HG03045 (cell line): ENCODE measurements at regions not wholly inside any gene's neighbourhood (a gene's known extent, or its start where the extent isn't known, plus 50 kb on each side); places are given as distances from the start of the nearest gene placed in this dataset.
"Not testable (repeated sequence)": the region's sequence is repeated elsewhere in the genome, so short reads cannot be mapped to it uniquely, and the experiment has no call there.

Source experiments
- ATAC-seq: cut with Tn5 transposase; IDR thresholded peaks from one replicate; pipeline ENCODE4 v1.9.1; 2021; ENCODE audit warnings: mild to moderate bottlenecking, moderate library complexity; ENCODE audit not compliant: unreplicated experiment

- no peak for ATAC-seq
Observed at GRCh38 chr13:66154354-66154753, 1075.8 kb downstream of the PCDH9 start.

- ATAC-seq, result no peak
Observed at GRCh38 chr13:66152596-66152995, 1077.5 kb downstream of the PCDH9 start.

GRCh38 chr13:66144357-66144756 is 1085.8 kb downstream of the PCDH9 start:
- not testable (repeated sequence) for ATAC-seq

- no peak for ATAC-seq
Observed at GRCh38 chr13:66139701-66140100, 1090.4 kb downstream of the PCDH9 start.

- ATAC-seq, result no peak
Observed at GRCh38 chr13:66139250-66139649, 1090.9 kb downstream of the PCDH9 start.

GRCh38 chr13:66138172-66138811 is 1091.8 kb downstream of the PCDH9 start:
- ATAC-seq, result peak; percentile 94

- peak; percentile 30 for ATAC-seq
Observed at GRCh38 chr13:66137384-66137783, 1092.8 kb downstream of the PCDH9 start.

- ATAC-seq, result peak; percentile 89
Observed at GRCh38 chr13:66128692-66129269, 1101.4 kb downstream of the PCDH9 start.

- ATAC-seq, result peak; percentile 28
Observed at GRCh38 chr13:66128201-66128600, 1101.9 kb downstream of the PCDH9 start.

- no peak for ATAC-seq
Observed at GRCh38 chr13:66117563-66117962, 1112.6 kb downstream of the PCDH9 start.

GRCh38 chr13:66113882-66114526 is 1116.1 kb downstream of the PCDH9 start:
- no peak for ATAC-seq

- no peak for ATAC-seq
Observed at GRCh38 chr13:66111628-66112027, 1118.5 kb downstream of the PCDH9 start.

GRCh38 chr13:66106246-66106645 is 1123.9 kb downstream of the PCDH9 start:
- no peak for ATAC-seq

- ATAC-seq, result no peak
Observed at GRCh38 chr13:66102864-66103263, 1127.3 kb downstream of the PCDH9 start.

GRCh38 chr13:66099825-66100224 is 1130.3 kb downstream of the PCDH9 start:
- no peak for ATAC-seq

GRCh38 chr13:66098931-66099628 is 1131.1 kb downstream of the PCDH9 start:
- ATAC-seq, result no peak

- no peak for ATAC-seq
Observed at GRCh38 chr13:66089711-66090110, 1140.4 kb downstream of the PCDH9 start.

- no peak for ATAC-seq
Observed at GRCh38 chr13:66087269-66087710, 1142.8 kb downstream of the PCDH9 start.

- ATAC-seq, result no peak
Observed at GRCh38 chr13:66077132-66077689, 1152.9 kb downstream of the PCDH9 start.

- ATAC-seq, result no peak
Observed at GRCh38 chr13:66076417-66076816, 1153.7 kb downstream of the PCDH9 start.

GRCh38 chr13:66074018-66074615 is 1156.0 kb downstream of the PCDH9 start:
- ATAC-seq, result no peak
